ENCODE measurements at regions not wholly inside any gene's neighbourhood (a gene's known extent, or its start where the extent isn't known, plus 50 kb on each side); places are given as distances from the start of the nearest gene placed in this dataset.
"Not testable (repeated sequence)": the region's sequence is repeated elsewhere in the genome, so short reads cannot be mapped to it uniquely, and the experiment has no call there.

GRCh38 chr1:212495766-212496494 is 63.2 kb downstream of the NENF start:
- DNase-seq = no peak

- no peak for DNase-seq
Observed at GRCh38 chr1:212496682-212497081, 64.0 kb downstream of the NENF start.

GRCh38 chr1:212497553-212497952 is 64.8 kb downstream of the NENF start:
- no peak for DNase-seq

GRCh38 chr1:212498283-212499040 is 65.7 kb downstream of the NENF start:
- no peak for DNase-seq

- no peak for DNase-seq
Observed at GRCh38 chr1:212500351-212500750, 67.6 kb downstream of the NENF start.

GRCh38 chr1:212500983-212501382 is 68.3 kb downstream of the NENF start:
- no peak for DNase-seq

- no peak for DNase-seq
Observed at GRCh38 chr1:212503714-212504113, 71.0 kb downstream of the NENF start.

- DNase-seq = no peak
Observed at GRCh38 chr1:212504171-212504803, 71.6 kb downstream of the NENF start.

GRCh38 chr1:212506666-212507065 is 73.9 kb downstream of the NENF start:
- DNase-seq = no peak

- DNase-seq = no peak
Observed at GRCh38 chr1:212507369-212507768, 74.6 kb downstream of the NENF start.

GRCh38 chr1:212512816-212513559 is 80.3 kb downstream of the NENF start:
- no peak for DNase-seq

- no peak for DNase-seq
Observed at GRCh38 chr1:212513586-212513985, 80.9 kb downstream of the NENF start.

GRCh38 chr1:212514056-212514614 is 81.4 kb downstream of the NENF start:
- peak; percentile 16 for DNase-seq

GRCh38 chr1:212514782-212515181 is 82.1 kb downstream of the NENF start:
- no peak for DNase-seq

GRCh38 chr1:212515329-212515760 is 82.6 kb downstream of the NENF start:
- no peak for DNase-seq

- not testable (repeated sequence) for DNase-seq
Observed at GRCh38 chr1:212516012-212516411, 83.3 kb downstream of the NENF start.

GRCh38 chr1:212518188-212519054 is 85.7 kb downstream of the NENF start:
- no peak for DNase-seq

- no peak for DNase-seq
Observed at GRCh38 chr1:212519131-212519530, 86.4 kb downstream of the NENF start.

- DNase-seq = no peak
Observed at GRCh38 chr1:212520299-212520698, 87.6 kb downstream of the NENF start.

- no peak for DNase-seq
Observed at GRCh38 chr1:212520746-212521145, 87.8 kb upstream of the ATF3 start.

- no peak for DNase-seq
Observed at GRCh38 chr1:212525479-212526110, 83.0 kb upstream of the ATF3 start.
